GM19035 (cell line): ENCODE measurements at regions not wholly inside any gene's neighbourhood (a gene's known extent, or its start where the extent isn't known, plus 50 kb on each side); places are given as distances from the start of the nearest gene placed in this dataset.
A peak's percentile ranks its signal among the peaks of the same experiment; 100 is the strongest.
"Not testable (repeated sequence)": the region's sequence is repeated elsewhere in the genome, so short reads cannot be mapped to it uniquely, and the experiment has no call there.

Experiments used
- ATAC-seq: cut with Tn5 transposase; IDR thresholded peaks from one replicate; pipeline ENCODE4 v1.9.1; 2021; ENCODE audit not compliant: unreplicated experiment

GRCh38 chr18:60067426-60068210 lies 167.8 kb downstream of the PMAIP1 start:
- no peak for ATAC-seq

DNA sequence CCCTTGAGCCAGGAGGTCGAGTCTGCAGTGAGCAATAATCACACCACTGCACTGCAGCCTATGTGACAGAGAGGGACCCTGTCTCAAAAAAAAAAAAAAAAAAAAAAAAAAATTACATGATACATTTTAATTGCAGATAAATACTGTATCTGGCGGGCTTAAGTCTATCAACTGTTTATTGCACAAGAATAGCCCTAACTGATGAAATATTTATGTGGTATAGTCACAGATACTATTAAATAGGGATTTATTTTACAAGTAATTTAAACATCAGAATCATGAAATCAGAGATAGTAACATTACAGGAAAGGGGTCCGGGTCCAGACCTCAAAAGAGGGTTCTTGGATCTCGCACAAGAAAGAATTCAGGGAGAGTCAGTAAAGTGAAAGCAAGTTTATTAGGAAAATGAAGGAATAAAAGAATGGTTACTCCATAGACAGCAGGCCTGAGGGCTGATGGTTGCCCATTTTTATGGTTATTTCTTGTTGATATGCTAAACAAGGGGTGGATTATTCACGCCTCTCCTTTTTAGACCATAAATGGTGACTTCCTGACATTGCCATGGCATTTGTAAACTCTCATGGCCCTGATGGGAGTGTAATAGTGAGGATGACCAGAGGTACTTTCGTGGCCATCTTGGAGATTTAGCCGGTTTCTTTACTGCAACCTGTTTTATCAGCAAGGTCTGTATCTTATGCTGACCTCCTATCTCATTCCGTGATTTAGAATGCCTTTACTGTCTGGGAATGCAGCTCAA lies 166.6 kb downstream of the PMAIP1 start:
- ATAC-seq: no peak

DNA sequence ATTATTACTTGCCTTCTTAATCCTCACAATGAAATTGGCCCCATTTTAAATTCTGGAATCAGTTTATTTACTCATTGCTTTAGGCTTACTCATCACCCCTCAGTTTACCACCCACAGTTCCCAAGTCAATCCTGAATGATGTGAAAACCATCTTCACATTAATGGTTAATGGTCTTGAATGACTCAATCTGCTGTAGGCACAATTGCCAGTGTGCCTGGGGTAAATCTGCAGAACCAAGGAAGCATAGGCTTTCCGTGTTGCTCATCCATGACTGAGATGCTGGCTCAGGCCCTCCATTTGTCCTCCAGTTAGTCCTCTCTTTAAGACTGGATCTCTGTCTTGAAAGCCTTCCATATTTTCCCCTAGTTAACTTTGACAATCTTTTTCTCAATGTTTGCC lies 164.5 kb downstream of the PMAIP1 start:
- ATAC-seq: no peak

DNA sequence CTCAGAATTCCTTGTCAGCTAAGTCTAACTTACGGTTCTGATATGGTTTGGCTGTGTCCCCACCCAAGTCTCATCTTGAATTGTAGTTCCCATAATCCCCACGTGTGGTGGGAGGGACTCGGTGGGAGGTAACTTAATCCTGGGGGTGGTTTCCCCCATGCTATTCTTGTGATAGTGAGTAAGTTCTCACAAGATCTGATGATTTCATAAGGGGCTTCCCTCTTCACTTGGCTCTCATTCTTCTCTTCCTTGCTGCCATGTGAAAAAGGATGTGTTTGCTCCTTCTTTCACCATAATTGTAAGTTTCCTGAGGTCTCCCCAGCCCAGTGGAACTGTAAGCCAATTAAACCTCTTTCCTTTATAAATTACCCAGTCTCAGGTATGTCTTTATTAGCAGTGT lies 163.0 kb downstream of the PMAIP1 start:
- ATAC-seq: not testable (repeated sequence)

DNA sequence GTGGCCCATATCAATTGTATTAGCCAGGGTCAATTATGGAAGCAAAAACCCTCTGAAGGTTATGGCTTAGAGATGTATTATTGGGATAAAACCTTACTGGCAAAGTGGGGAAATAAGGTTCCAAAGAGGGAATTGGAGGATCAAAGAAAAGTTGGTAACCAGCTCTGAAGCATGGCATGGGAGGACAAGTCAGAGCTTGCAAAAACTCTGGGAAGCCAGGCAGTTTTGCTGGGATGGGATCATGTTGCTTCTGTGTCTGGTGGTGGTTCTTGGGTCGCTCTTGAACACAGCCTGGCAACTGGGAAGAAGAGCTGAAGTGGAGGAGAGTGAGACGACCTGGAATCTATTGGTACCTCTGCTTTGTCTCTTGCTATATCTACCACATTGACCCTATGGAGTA lies 162.6 kb downstream of the PMAIP1 start:
- ATAC-seq: no peak

- ATAC-seq: no peak
These were observed 160.8 kb downstream of the PMAIP1 start for GRCh38 chr18:60060578-60060977.

DNA sequence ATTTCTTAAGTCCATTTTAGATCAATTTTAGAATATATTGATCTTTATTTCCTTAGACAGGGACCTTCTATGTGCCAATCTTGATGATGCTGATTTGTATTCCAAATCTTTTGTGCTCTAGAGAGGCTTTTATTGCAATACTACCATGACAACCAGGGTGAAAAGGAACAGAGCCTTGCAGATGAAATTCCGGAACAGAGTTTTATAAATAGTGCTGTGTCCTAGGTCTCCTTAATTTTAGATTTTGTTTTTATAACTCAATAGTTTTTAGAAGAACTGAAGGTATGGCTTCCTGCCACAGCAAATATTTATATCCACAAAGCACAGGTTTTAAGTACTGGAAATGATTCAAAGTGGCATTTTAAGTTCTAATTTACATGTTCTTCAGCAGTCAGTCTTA lies 160.2 kb downstream of the PMAIP1 start:
- no peak for ATAC-seq

- ATAC-seq: no peak
These were observed 159.4 kb downstream of the PMAIP1 start for GRCh38 chr18:60059216-60059615.

GRCh38 chr18:60053747-60054304 lies 154.0 kb downstream of the PMAIP1 start:
- ATAC-seq: no peak

DNA sequence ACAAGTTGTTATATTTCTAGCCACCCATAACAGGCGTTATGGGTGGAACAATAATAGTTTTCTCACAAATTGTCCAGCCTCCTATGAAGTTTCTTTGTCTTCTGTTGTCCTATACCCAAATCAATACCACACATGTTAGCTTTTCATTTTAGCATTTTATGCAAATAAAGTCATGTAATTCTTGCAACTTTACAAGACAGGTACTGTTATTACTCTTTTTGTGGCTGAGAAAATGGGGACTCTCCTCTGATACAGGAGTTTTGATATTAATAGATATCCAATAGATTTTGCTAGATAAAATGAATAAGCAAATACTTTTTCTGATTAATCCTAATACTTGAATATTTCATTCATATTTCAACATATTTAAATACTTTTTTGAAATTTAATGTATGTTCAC lies 151.0 kb downstream of the PMAIP1 start:
- no peak for ATAC-seq

- no peak for ATAC-seq
These were observed 149.4 kb downstream of the PMAIP1 start for GRCh38 chr18:60049172-60049571.

GRCh38 chr18:60047556-60047955 lies 147.8 kb downstream of the PMAIP1 start:
- no peak for ATAC-seq

DNA sequence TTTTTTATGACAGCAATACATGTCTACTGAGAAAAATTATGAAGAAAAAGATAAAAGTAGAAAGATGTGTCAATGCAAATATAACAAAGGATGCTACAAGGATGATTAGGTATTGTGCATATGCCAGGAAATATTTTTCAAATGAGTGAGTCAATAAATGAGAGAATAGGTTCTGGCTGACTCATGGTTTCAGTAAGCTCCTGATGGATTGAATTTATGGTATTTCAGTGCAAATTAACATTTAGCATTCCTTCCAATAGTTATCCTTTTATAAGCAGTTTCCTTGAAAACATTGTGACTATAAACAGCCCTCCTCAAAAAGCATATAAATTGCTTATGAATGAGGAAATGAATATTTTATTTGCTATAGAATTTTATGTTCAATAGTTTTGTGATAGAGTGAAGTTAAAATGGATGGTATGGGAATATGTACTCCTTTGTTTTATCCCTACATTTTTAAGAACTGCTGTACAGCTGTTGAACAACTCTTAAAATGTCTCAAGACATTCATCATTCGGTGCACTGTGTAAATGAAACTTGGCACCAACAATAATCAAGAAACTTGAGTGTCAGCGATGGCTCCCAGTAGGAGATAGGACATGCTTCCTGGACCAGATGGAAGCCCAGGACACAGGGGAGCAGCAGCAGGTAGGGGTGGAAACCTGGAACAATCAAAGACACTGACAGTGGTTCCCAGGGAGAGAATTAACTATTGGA lies 144.7 kb downstream of the PMAIP1 start:
- ATAC-seq: no peak

GRCh38 chr18:60040971-60041370 lies 141.2 kb downstream of the PMAIP1 start:
- ATAC-seq: no peak

DNA sequence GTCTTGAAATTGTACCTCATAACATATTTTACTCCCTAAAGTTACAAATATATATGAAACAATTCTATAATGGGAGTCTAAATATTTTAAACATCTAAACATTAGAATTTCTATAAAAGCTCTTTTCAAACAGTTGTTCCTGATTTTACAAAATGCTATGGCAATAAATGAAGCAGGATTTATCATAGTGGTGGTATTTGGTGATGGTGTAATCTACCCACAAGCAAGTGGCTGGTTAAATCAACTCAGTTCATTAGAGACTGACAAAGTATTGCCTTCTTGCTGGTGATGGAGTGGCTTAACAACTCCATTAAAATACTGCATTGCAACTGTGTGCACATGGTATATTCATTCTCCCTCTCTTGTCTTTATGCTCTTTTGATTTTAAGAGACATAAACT lies 138.9 kb downstream of the PMAIP1 start:
- no peak for ATAC-seq

DNA sequence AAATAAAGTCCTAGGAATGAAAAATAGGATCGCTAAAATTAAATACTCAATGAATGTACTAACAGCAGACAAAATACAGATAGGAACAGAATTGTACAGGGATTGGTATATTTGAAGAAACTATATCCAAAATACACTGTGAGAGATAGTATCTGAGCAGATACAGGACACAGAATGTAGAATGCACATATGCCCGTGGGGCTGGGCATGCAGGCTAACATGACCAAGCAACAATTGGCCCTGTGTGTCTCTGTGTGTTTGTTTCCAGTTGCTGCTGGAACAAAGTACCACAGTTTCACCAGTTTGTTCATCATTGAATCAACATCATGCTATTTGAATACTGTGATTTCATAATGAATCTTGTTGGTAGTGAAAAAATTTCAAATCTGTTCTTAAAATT lies 127.6 kb downstream of the PMAIP1 start:
- no peak for ATAC-seq

DNA sequence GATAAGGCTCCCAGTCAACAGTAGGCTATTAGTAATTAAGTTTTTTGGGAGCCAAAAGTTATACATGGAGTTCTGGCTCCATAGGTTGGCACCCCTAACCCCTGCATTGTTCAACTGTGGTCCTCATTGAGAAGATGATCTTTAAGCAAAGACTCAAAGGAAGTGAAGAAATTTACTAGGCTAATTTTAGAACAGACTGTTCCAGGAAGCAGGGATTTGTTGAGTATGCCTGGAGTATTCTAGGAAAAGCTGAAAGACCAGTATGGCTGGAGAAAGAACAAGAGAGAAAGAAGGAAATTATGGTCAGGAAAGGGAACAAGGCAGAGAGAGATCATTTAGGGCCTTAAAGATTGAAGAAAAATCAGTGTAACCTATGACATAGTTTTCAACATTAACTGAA lies 125.1 kb downstream of the PMAIP1 start:
- ATAC-seq: no peak

- ATAC-seq: no peak
These were observed 124.5 kb downstream of the PMAIP1 start for GRCh38 chr18:60024345-60024744.

GRCh38 chr18:60022671-60023276 lies 123.0 kb downstream of the PMAIP1 start:
- peak; percentile 78 for ATAC-seq

DNA sequence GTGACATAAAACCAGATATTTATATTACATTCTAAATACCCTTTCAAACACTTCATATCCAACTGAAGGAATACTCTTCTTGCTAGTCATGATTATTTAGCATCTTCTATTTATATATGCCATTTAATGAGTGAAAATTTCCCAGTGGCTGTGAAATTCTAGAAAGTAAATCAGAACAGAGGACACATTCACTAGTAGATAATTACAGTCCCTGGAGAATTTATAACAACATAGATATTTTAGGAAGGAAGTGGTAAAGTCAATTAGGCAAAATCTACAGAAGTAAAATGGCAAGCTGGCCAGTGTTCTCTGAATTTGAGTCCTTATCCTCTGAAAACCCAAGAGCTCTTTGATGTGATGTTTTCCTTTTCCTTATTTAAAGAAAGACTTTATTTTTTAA lies 121.8 kb downstream of the PMAIP1 start:
- no peak for ATAC-seq
